Upper lobe of left lung (tissue), 4 donors: ENCODE measurements at regions not wholly inside any gene's neighbourhood (a gene's known extent, or its start where the extent isn't known, plus 50 kb on each side); places are given as distances from the start of the nearest gene placed in this dataset.

ENCODE experiments used
- POLR2A ChIP-seq, 4 donors: fragments of 450-650 bp; IDR thresholded peaks; one replicate each; pipeline ENCODE4 v1.5.1; 2016 to 2017; ENCODE audit warnings: antibody characterized with exemption in 4 of 4, mild to moderate bottlenecking in 2 of 4
- TF ChIP-seq, protein P1 (sequence below), 6 experiments: fragments of 450-650 bp in 4 of 6; fragments of 200-600 bp in 2 of 6; sonication (generic) in 2 of 6; IDR thresholded peaks; one replicate each; pipeline ENCODE4 v1.5.1; 2016 to 2019; ENCODE audit warnings: antibody characterized with exemption in 6 of 6

- TF ChIP-seq POLR2A (IDR thresholded peaks at IDR 0.05) = no peak
- TF ChIP-seq, protein P1, sequence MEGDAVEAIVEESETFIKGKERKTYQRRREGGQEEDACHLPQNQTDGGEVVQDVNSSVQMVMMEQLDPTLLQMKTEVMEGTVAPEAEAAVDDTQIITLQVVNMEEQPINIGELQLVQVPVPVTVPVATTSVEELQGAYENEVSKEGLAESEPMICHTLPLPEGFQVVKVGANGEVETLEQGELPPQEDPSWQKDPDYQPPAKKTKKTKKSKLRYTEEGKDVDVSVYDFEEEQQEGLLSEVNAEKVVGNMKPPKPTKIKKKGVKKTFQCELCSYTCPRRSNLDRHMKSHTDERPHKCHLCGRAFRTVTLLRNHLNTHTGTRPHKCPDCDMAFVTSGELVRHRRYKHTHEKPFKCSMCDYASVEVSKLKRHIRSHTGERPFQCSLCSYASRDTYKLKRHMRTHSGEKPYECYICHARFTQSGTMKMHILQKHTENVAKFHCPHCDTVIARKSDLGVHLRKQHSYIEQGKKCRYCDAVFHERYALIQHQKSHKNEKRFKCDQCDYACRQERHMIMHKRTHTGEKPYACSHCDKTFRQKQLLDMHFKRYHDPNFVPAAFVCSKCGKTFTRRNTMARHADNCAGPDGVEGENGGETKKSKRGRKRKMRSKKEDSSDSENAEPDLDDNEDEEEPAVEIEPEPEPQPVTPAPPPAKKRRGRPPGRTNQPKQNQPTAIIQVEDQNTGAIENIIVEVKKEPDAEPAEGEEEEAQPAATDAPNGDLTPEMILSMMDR (IDR thresholded peaks at IDR 0.05) = no peak
These were observed 111.8 kb upstream of the CNTNAP2 start for GRCh38 chr7:146004805-146005204.
